Caco-2 (cell line): ENCODE measurements at regions not wholly inside any gene's neighbourhood (a gene's known extent, or its start where the extent isn't known, plus 50 kb on each side); places are given as distances from the start of the nearest gene placed in this dataset.

Source experiments
- BruUV-seq: library from RNA; stranded (reverse); fragments of 400-500 nt; replicated peaks from 2 replicates; lab custom pipeline; 2021; lab: Mats Ljungman, UMichigan
- CTCF ChIA-PET: fragments of 300-600 bp; sonication (Branson Sonifier 250); formaldehyde crosslinking; loops from one replicate; lab custom pipeline; 2022; ENCODE audit warnings: antibody characterized with exemption; lab: Charles Lee
- POLR2A ChIA-PET: fragments of 300-600 bp; sonication (Branson Sonifier 250); formaldehyde crosslinking; loops from one replicate; lab custom pipeline; 2022; ENCODE audit warnings: antibody characterized with exemption; lab: Charles Lee
- DNase-seq, 2 experiments: peaks; one replicate each; pipeline versions ENCODE4 v3.0.0 to v3.0.0-alpha.2; 2020 to 2022
- H3K27me3 ChIP-seq: replicated peaks from 2 replicates; pipeline ENCODE4 v1.6.0; 2011; ENCODE audit warnings: low read length; ENCODE audit not compliant: control insufficient read depth, insufficient read depth
- H3K36me3 ChIP-seq: 2 replicates; pipeline ENCODE4 v1.5.1; 2011; ENCODE audit warnings: low read length; ENCODE audit not compliant: control insufficient read depth, insufficient read depth
- H3K4me1 ChIP-seq: fragments of 250-450 bp; sonication (Bioruptor Pico); 2 replicates; pipeline ENCODE4 v1.5.1; 2020; ENCODE audit warnings: mild to moderate bottlenecking
- H3K4me3 ChIP-seq: 2 replicates; pipeline ENCODE4 v1.5.1; 2011; ENCODE audit warnings: low read depth, mild to moderate bottlenecking, control low read depth, low read length
- H3K9me3 ChIP-seq: fragments of 250-450 bp; sonication (Bioruptor Pico); 2 replicates; pipeline ENCODE4 v1.5.1; 2020; ENCODE audit warnings: mild to moderate bottlenecking, moderate library complexity
- H3K27ac Mint-ChIP-seq: one replicate; pipeline ENCODE4 v1.8.0; 2022; ENCODE audit warnings: mixed read lengths; ENCODE audit not compliant: unreplicated experiment
- H3K27me3 Mint-ChIP-seq: one replicate; pipeline ENCODE4 v1.8.0; 2022; ENCODE audit warnings: mixed read lengths; ENCODE audit not compliant: insufficient read depth, unreplicated experiment
- H3K36me3 Mint-ChIP-seq: one replicate; pipeline ENCODE4 v1.8.0; 2022; ENCODE audit warnings: mild to moderate bottlenecking, mixed read lengths; ENCODE audit not compliant: insufficient read depth, unreplicated experiment
- H3K4me1 Mint-ChIP-seq: one replicate; pipeline ENCODE4 v1.8.0; 2022; ENCODE audit warnings: low read depth, mixed read lengths; ENCODE audit not compliant: unreplicated experiment
- H3K4me3 Mint-ChIP-seq: one replicate; pipeline ENCODE4 v1.8.0; 2022; ENCODE audit warnings: mild to moderate bottlenecking, moderate library complexity, mixed read lengths; ENCODE audit not compliant: unreplicated experiment
- H3K9me3 Mint-ChIP-seq: one replicate; pipeline ENCODE4 v1.8.0; 2022; ENCODE audit warnings: mixed read lengths; ENCODE audit not compliant: unreplicated experiment
- intact Hi-C: fragments of 100-400 bp; cut with micrococcal nuclease; formaldehyde crosslinking; loops from one replicate; pipeline ENCODE4 v1.10.0; 2022; ENCODE audit not compliant: unreplicated experiment
- TF ChIP-seq, protein P1 (sequence below), 2 experiments: fragments of 200-600 bp in 1 of 2; IDR thresholded peaks; 1 replicate in 1 of 2; 2 replicates in 1 of 2; pipeline versions ENCODE4 v1.5.1 to v1.8.0; 2011 to 2022; ENCODE audit warnings: antibody characterized with exemption in 1 of 2, control low read depth in 1 of 2, inconsistent platforms in 1 of 2, low read depth in 1 of 2, low read length in 1 of 2, mild to moderate bottlenecking in 1 of 2, moderate library complexity in 1 of 2; ENCODE audit not compliant: insufficient read depth in 1 of 2, severe bottlenecking in 1 of 2, unreplicated experiment in 1 of 2

DNA sequence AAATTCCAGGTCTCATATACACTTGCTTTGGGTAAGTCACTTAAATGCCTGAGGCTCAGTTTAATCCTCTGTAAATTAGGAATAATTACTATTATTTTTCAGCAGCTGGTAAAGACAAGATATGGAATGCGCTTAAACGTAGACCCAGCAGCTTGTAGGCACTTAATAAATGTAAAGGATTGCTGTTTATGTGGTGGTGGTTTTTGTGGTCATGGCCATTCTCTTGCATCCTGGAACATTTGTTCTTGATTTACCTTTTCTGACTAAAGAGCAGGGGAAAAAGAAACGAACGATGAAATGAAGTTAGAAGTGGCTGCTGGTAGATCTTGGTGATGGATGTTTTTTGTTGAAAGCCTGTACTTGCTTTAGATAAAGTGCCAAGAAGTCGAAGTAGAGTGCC is 195.0 kb upstream of the FOXD3 start:
- DNase-seq, result no peak
- Histone ChIP-seq H3K36me3 (no peaks in the 10 kb centered on the region), H3K4me1 (no peaks in the 10 kb centered on the region), H3K4me3 (no peak overlapping the region), H3K27me3 (no peaks in the 10 kb centered on the region), H3K9me3 (no peaks in the 10 kb centered on the region)
- H3K9me3 Mint-ChIP-seq, result no peaks in the 10 kb centered on the region
- BruUV-seq, result no TSS peak
- H3K4me1 Mint-ChIP-seq, result no peaks in the 10 kb centered on the region
- POLR2A ChIA-PET, result no interaction called here
- intact Hi-C loops, result no loop called here
- peaks cover 15% of the 10 kb centered on the region for H3K27me3 Mint-ChIP-seq
- TF ChIP-seq, protein P1, sequence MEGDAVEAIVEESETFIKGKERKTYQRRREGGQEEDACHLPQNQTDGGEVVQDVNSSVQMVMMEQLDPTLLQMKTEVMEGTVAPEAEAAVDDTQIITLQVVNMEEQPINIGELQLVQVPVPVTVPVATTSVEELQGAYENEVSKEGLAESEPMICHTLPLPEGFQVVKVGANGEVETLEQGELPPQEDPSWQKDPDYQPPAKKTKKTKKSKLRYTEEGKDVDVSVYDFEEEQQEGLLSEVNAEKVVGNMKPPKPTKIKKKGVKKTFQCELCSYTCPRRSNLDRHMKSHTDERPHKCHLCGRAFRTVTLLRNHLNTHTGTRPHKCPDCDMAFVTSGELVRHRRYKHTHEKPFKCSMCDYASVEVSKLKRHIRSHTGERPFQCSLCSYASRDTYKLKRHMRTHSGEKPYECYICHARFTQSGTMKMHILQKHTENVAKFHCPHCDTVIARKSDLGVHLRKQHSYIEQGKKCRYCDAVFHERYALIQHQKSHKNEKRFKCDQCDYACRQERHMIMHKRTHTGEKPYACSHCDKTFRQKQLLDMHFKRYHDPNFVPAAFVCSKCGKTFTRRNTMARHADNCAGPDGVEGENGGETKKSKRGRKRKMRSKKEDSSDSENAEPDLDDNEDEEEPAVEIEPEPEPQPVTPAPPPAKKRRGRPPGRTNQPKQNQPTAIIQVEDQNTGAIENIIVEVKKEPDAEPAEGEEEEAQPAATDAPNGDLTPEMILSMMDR (IDR thresholded peaks at IDR 0.05; ENCODE audit: insufficient read depth in 1 of 2, low read depth in 1 of 2, low read length in 1 of 2, severe bottlenecking in 1 of 2, unreplicated experiment in 1 of 2), result no peak
- H3K4me3 Mint-ChIP-seq, result no peak overlapping the region
- no peaks in the 10 kb centered on the region for H3K36me3 Mint-ChIP-seq
- CTCF ChIA-PET, result no interaction called here
- no peak overlapping the region for H3K27ac Mint-ChIP-seq

DNA sequence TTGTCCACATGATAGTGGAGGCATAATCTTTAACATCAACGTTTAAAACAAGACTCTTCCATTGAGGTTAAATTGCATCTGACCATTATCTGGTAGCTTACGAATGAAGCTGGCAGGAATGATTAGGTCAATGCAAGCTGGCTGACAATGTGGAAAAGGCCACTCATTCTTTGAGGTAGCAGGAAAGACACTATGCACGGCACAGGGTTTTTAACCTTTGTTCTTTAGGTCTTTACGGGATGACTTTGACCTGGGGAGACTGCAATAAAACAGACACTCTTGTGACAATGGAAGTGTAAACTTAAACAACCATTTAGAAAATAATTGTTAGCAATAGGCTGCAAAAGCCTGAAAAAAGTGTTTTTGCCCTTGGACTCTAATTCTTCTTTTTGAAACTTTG is 193.8 kb upstream of the FOXD3 start:
- Mint-ChIP-seq H3K4me1 (no peaks in the 10 kb centered on the region), H3K27me3 (peaks cover 13% of the 10 kb centered on the region), H3K9me3 (no peaks in the 10 kb centered on the region), H3K36me3 (no peaks in the 10 kb centered on the region), H3K27ac (no peak overlapping the region), H3K4me3 (no peak overlapping the region)
- Histone ChIP-seq H3K9me3 (no peaks in the 10 kb centered on the region), H3K4me1 (no peaks in the 10 kb centered on the region), H3K4me3 (no peak overlapping the region), H3K27me3 (no peaks in the 10 kb centered on the region), H3K36me3 (no peaks in the 10 kb centered on the region)
- POLR2A ChIA-PET, result no interaction called here
- intact Hi-C loops, result no loop called here
- BruUV-seq, result no TSS peak
- TF ChIP-seq, protein P1 (IDR thresholded peaks at IDR 0.05; ENCODE audit: insufficient read depth in 1 of 2, low read depth in 1 of 2, low read length in 1 of 2, severe bottlenecking in 1 of 2, unreplicated experiment in 1 of 2), result no peak
- CTCF ChIA-PET, result no interaction called here
- no peak for DNase-seq

GRCh38 chr1:63129184-63129583 is 193.2 kb upstream of the FOXD3 start:
- POLR2A ChIA-PET, result no interaction called here
- intact Hi-C loops, result no loop called here
- H3K36me3 Mint-ChIP-seq, result no peaks in the 10 kb centered on the region

More at GRCh38 chr1:63129184-63129583, 193.2 kb upstream of the FOXD3 start:
- H3K4me1 ChIP-seq, result no peaks in the 10 kb centered on the region
- DNase-seq, result no peak
- H3K27me3 ChIP-seq, result no peaks in the 10 kb centered on the region
- Mint-ChIP-seq H3K27me3 (peaks cover 15% of the 10 kb centered on the region), H3K27ac (no peak overlapping the region), H3K4me3 (no peak overlapping the region), H3K4me1 (no peaks in the 10 kb centered on the region), H3K9me3 (no peaks in the 10 kb centered on the region)
- no TSS peak for BruUV-seq
- no peaks in the 10 kb centered on the region for H3K9me3 ChIP-seq
- CTCF ChIA-PET, result no interaction called here
- TF ChIP-seq, protein P1 (IDR thresholded peaks at IDR 0.05; ENCODE audit: insufficient read depth in 1 of 2, low read depth in 1 of 2, low read length in 1 of 2, severe bottlenecking in 1 of 2, unreplicated experiment in 1 of 2), result no peak
- H3K36me3 ChIP-seq, result no peaks in the 10 kb centered on the region
- no peak overlapping the region for H3K4me3 ChIP-seq
